HG03439 (cell line): ENCODE measurements at regions not wholly inside any gene's neighbourhood (a gene's known extent, or its start where the extent isn't known, plus 50 kb on each side); places are given as distances from the start of the nearest gene placed in this dataset.
"Not testable (repeated sequence)": the region's sequence is repeated elsewhere in the genome, so short reads cannot be mapped to it uniquely, and the experiment has no call there.

Experiments
- ATAC-seq: cut with Tn5 transposase; IDR thresholded peaks from one replicate; pipeline ENCODE4 v1.9.1; 2021; ENCODE audit warnings: mild to moderate bottlenecking, moderate library complexity; ENCODE audit not compliant: unreplicated experiment

- ATAC-seq, result not testable (repeated sequence)
Observed at GRCh38 chr4:75192182-75192581, 259.3 kb downstream of the PARM1 start.

DNA sequence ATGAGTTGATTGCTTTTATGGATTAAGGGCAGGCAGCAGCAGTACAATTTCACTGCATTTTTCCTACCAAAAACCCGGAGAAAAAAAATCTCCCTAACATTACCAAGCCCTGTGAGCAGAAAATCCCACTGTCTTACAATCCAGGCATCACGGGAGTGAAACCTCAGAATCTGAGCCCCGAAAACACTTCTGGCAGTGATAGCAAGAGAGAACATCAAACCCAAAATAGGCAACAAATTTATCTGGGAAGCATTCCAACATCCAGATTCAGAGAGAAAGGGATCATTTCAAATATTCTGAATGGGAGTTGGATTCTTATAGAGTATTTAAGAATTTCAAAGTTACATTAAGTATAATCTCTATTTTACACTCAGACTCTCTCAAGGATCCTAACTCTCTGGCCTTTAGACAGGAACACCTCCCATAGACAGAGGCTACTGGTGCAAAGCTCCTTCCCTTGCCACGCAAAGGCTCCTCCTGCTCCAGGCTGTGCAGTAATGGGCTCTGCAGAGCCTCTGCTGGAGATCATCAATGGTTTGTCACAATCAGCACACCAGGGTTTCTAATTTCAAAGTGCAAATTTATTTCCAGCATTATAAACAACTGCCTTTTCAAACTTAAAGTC, 256.9 kb downstream of the PARM1 start:
- no peak for ATAC-seq

GRCh38 chr4:75180790-75181776, 248.2 kb downstream of the PARM1 start:
- peak; percentile 71 for ATAC-seq

- ATAC-seq, result no peak
Observed at GRCh38 chr4:75180217-75180616, 247.3 kb downstream of the PARM1 start.

- no peak for ATAC-seq
Observed at GRCh38 chr4:75179510-75179909, 246.6 kb downstream of the PARM1 start.

DNA sequence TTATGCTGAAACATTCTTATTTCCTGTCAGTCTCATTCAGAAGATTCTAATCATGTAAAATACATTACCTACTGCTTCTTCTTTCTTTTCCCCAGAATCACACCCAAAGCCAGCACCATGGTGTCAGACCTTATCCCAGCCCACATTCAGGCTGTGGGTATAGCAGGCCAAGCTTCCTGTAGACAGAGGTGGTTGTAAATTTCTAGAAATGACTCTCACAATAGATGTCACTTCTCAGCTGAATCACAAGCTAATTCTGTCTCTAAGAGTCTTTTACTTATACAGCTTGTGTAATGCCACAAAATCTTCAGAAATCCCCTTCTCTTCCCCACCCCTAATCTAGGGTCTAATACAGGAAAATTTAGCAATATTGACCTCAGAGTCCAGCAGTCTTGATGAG, 239.6 kb downstream of the PARM1 start:
- ATAC-seq, result peak; percentile 90

- no peak for ATAC-seq
Observed at GRCh38 chr4:75169427-75169826, 236.5 kb downstream of the PARM1 start.

GRCh38 chr4:75169020-75169419, 236.1 kb downstream of the PARM1 start:
- ATAC-seq, result no peak

- ATAC-seq, result no peak
Observed at GRCh38 chr4:75168548-75168947, 235.6 kb downstream of the PARM1 start.

- ATAC-seq, result not testable (repeated sequence)
Observed at GRCh38 chr4:75165100-75165499, 232.2 kb downstream of the PARM1 start.

DNA sequence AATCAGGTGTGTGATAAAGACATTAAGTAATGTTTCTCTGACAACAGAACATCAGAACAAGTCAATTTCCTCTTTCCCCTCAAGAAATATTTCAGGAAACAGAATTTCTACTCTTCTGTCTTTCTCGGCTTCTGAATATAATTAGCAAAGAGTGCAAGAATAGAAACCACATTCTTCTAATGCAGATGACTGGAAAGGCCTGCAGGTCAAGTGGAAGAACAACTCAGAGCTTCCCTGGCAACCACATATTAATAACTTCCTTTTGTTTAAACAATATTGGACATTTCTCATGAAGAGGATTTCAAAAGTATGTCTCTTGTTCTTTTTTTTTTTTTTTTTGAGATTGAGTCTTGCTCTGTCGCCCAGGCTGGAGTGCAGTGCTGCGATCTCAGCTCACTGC, 225.5 kb downstream of the PARM1 start:
- ATAC-seq, result no peak

DNA sequence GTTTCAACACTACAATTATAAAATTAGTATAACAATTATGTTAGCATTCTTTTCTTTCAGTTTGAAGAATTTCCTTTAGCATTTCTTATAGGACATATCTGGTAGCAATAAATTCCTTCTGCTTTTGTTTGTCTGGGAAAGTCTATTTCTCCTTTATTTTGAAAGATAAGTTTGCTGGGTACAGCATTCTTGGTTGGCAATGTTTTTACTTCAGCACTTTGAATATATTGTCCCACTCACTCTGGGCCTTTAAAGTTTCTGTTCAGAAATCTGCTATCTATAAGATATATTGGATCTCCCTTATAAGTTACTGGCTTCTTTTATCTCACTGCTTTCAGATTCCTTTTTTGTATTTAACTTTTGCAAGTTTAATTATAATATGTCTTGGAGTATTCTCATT, 222.1 kb downstream of the PARM1 start:
- no peak for ATAC-seq

DNA sequence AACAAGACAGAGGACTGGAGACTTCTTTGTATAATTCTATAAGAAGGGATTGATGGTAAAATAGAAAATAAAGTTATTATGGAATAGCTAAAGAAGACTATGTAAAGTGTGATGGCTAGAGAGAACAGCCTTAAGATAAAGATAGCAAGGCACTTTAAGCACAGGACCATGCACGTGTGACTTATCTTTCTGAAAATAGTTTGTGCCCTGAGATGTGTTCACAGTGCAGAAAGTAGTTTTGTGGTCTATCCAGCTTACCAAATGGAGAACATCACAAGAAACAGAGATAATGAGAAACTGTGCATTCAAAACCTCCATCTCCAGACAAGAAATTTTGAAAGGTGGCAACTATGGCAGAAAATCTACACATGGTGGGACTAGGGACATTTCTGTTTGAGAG, 213.3 kb downstream of the PARM1 start:
- no peak for ATAC-seq

DNA sequence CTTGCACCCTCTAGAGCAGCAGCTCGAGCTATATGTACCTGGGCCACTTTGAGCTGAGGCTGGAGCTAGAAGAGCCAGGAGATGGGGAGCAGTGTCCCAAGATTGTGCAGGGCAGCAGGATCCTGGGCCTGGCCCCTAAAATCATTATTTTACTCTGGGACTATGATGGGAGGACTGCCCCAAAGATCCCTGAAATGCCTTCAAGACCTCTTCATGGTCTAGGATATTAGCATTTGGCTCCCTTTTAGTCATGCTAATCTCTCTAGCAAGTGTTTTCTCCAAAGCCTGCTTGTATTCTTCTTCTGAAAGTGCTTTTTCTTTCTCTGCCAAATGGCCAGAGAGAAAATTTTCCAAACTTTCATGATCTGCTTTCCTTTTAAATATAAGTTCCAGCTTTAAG, 211.6 kb downstream of the PARM1 start:
- no peak for ATAC-seq

- ATAC-seq, result no peak
Observed at GRCh38 chr4:75142850-75143249, 209.9 kb downstream of the PARM1 start.

- no peak for ATAC-seq
Observed at GRCh38 chr4:75142382-75142781, 209.5 kb downstream of the PARM1 start.

- ATAC-seq, result no peak
Observed at GRCh38 chr4:75141162-75141561, 208.2 kb downstream of the PARM1 start.

DNA sequence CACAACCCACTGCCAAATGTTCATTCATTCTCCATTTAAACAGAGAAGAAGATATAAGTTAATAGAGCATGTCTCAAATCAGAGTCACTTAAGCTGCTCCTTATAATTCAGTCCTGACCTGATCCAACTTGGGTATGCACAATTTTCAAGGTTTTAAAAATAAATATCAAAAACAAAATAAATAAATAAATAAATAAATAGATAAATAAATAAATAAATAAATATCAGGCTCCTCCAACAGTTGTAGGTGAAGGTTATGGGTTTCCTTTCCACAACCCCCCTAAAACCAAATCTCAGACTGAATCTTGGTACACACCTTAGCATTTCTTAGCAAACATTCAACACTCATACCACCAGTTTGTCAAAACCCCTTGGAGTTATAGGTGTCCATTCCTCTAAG, 204.4 kb downstream of the PARM1 start:
- ATAC-seq, result no peak

DNA sequence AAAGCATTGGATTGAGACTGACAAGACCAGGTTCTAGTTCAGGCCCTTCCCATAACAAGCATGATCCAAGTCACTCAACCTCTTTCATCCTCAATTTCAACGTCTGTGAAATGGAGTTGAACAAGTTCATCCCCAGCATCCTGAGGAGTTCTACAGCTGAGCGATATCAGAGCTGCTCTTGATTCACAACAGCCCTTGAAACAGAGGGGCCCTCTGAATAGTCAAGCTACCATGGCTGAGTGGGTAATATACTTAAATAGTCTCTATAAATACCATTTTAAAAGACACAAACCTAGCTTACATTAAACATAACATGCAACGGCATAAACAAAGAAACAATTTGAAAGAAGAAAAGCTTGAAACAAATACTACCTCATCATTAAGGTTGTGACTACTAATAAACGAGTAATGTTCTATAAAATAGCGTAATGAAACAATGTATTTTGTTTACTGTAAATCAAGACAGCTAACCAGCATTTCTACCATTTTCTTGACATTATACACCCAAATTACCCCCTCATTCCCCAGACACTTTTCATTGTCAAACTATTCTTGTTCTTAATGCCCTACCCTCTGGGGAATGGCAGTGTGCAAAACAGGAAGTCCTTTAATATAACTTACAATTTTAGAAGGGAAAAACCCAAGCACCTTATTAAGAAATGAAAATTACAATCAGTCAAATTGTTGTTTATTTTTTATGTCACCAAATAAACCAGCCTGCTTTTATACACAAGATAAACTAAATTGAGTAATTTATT, 202.3 kb downstream of the PARM1 start:
- ATAC-seq, result peak; percentile 74

GRCh38 chr4:75126870-75127269, 194.0 kb downstream of the PARM1 start:
- ATAC-seq, result not testable (repeated sequence)

GRCh38 chr4:75126058-75126457, 193.1 kb downstream of the PARM1 start:
- ATAC-seq, result no peak
